PC-3 (cell line): ENCODE measurements at regions not wholly inside any gene's neighbourhood (a gene's known extent, or its start where the extent isn't known, plus 50 kb on each side); places are given as distances from the start of the nearest gene placed in this dataset.
A peak's percentile ranks its signal among the peaks of the same experiment; 100 is the strongest.

Experiments used
- ATAC-seq: fragments of 200-7000 bp; cut with Tn5 transposase; 2 replicates; pipeline ENCODE4 v1.9.1; 2020; ENCODE audit warnings: mild to moderate bottlenecking, moderate library complexity
- BruUV-seq: library from RNA; stranded (reverse); fragments of 400-500 nt; replicated peaks from 2 replicates; lab custom pipeline; 2021; lab: Mats Ljungman, UMichigan
- CTCF ChIA-PET: fragments of 300-600 bp; sonication (Branson Sonifier 250); formaldehyde crosslinking; loops from one replicate; lab custom pipeline; 2022; ENCODE audit warnings: antibody characterized with exemption; lab: Charles Lee
- POLR2A ChIA-PET: fragments of 300-600 bp; sonication (Branson Sonifier 250); formaldehyde crosslinking; loops from one replicate; lab custom pipeline; 2022; ENCODE audit warnings: antibody characterized with exemption; ENCODE audit not compliant: unreplicated experiment; lab: Charles Lee
- DNase-seq: peaks from one replicate; pipeline ENCODE4 v3.0.0-alpha.2; 2015
- H2AFZ ChIP-seq: fragments of 300-600 bp; sonication (generic); 2 replicates; pipeline ENCODE4 v1.6.0; 2016; ENCODE audit warnings: antibody characterized with exemption, low read length
- H3F3A ChIP-seq: fragments of 300-600 bp; sonication (generic); one replicate; pipeline ENCODE4 v1.6.0; 2017; ENCODE audit warnings: antibody characterized with exemption, low read length, control low read depth, mild to moderate bottlenecking; ENCODE audit not compliant: unreplicated experiment
- H3K27ac ChIP-seq: fragments of 300-600 bp; sonication (generic); 2 replicates; pipeline ENCODE4 v1.5.1; 2016; ENCODE audit warnings: mild to moderate bottlenecking, low read length
- H3K27me3 ChIP-seq: fragments of 300-600 bp; sonication (generic); 2 replicates; pipeline ENCODE4 v1.6.1; 2016; ENCODE audit warnings: low read length, mixed read lengths
- H3K36me3 ChIP-seq: fragments of 300-600 bp; sonication (generic); 2 replicates; pipeline ENCODE4 v1.6.1; 2016; ENCODE audit warnings: low read depth, mixed run types, low read length, mixed read lengths
- H3K4me1 ChIP-seq: fragments of 300-600 bp; sonication (generic); 2 replicates; pipeline ENCODE4 v1.5.1; 2016; ENCODE audit warnings: low read length; ENCODE audit not compliant: insufficient read depth
- H3K4me2 ChIP-seq: fragments of 300-600 bp; sonication (generic); 2 replicates; pipeline ENCODE4 v1.6.0; 2016; ENCODE audit warnings: low read length
- H3K4me3 ChIP-seq: fragments of 300-600 bp; sonication (generic); 2 replicates; pipeline ENCODE4 v1.5.1; 2016; ENCODE audit warnings: mild to moderate bottlenecking, low read length, mixed read lengths
- H3K79me2 ChIP-seq: fragments of 300-600 bp; sonication (generic); 2 replicates; pipeline ENCODE4 v1.6.1; 2017; ENCODE audit warnings: low read length, mixed read lengths
- H3K9ac ChIP-seq: fragments of 300-600 bp; sonication (generic); 2 replicates; pipeline ENCODE4 v1.6.0; 2016; ENCODE audit warnings: mild to moderate bottlenecking, low read length
- H3K9me2 ChIP-seq: fragments of 300-600 bp; sonication (generic); replicated peaks from 2 replicates; pipeline ENCODE4 v1.6.1; 2016; ENCODE audit warnings: mixed run types, low read length, mixed read lengths
- H3K9me3 ChIP-seq: fragments of 300-600 bp; sonication (generic); 2 replicates; pipeline ENCODE4 v1.6.1; 2016; ENCODE audit warnings: low read length, mixed read lengths
- H4K20me1 ChIP-seq: fragments of 300-600 bp; sonication (generic); 2 replicates; pipeline ENCODE4 v1.6.1; 2016; ENCODE audit warnings: low read length, mixed read lengths
- CTCF ChIP-seq: fragments of 300-600 bp; sonication (generic); conservative IDR thresholded peaks from 2 replicates; pipeline ENCODE4 v1.5.1; 2017; ENCODE audit warnings: antibody characterized with exemption, low read depth, mild to moderate bottlenecking, low read length
- EZH2 ChIP-seq: fragments of 300-600 bp; sonication (generic); IDR thresholded peaks from one replicate; pipeline ENCODE4 v1.6.1; 2017; ENCODE audit warnings: antibody characterized with exemption, mild to moderate bottlenecking, low read length; ENCODE audit not compliant: unreplicated experiment
- EZH2phosphoT487 ChIP-seq: fragments of 300-600 bp; sonication (generic); IDR thresholded peaks from 2 replicates; pipeline ENCODE4 v1.6.1; 2018; ENCODE audit warnings: mild to moderate bottlenecking, antibody characterized with exemption, low read length, borderline replicate concordance
- intact Hi-C: fragments of 100-400 bp; cut with micrococcal nuclease; formaldehyde crosslinking; loops from 2 replicates; pipeline ENCODE4 v1.9.0; 2023

- DNase-seq (peak; percentile 69), ATAC-seq (0 out of 2 replicates have a peak, but pooled peaks have one; percentile 9)
- Histone ChIP-seq H3K27me3 (no peaks in the 10 kb centered on the region), H3K27ac (peak overlapping the region; percentile 27; the same call in 1 of the 2 replicates), H3F3A (no peaks in the 10 kb centered on the region), H3K4me2 (peak overlapping the region; percentile 26; the same call in 1 of the 2 replicates), H3K4me1 (peaks cover 70% of the 10 kb centered on the region), H3K79me2 (no peaks in the 10 kb centered on the region), H3K9ac (no peak overlapping the region), H4K20me1 (no peaks in the 10 kb centered on the region), H3K36me3 (no peaks in the 10 kb centered on the region), H3K4me3 (no peak overlapping the region), H2AFZ (no peak overlapping the region), H3K9me3 (no peaks in the 10 kb centered on the region), H3K9me2 (no peaks in the 10 kb centered on the region)
- TF ChIP-seq EZH2phosphoT487: no peak
- no peak for TF ChIP-seq EZH2
- no peak for TF ChIP-seq CTCF
- ChIA-PET CTCF (no interaction called here), POLR2A (no interaction called here)
- intact Hi-C loops: no loop called here
- no TSS peak for BruUV-seq
Measured at GRCh38 chr4:140256335-140256734, 102.4 kb upstream of the MAML3 start.

GRCh38 chr4:140255927-140256326, 101.9 kb upstream of the MAML3 start:
- peaks cover 73% of the 10 kb centered on the region for H3K4me1 ChIP-seq
- intact Hi-C loops: loop anchor here (1.0 kb wide), 1 partner anchor 45 kb away; no protein-coding TSS in a partner anchor
- no peaks in the 10 kb centered on the region for H3K79me2 ChIP-seq
- no peak for DNase-seq
- ChIA-PET POLR2A (no interaction called here), CTCF (no interaction called here)
- no TSS peak for BruUV-seq
- no peak overlapping the region; the same call in 1 of the 2 replicates for H3K4me2 ChIP-seq
- H3K4me3 ChIP-seq: no peak overlapping the region
- ATAC-seq: no peak
- no peaks in the 10 kb centered on the region for H3K9me3 ChIP-seq
- no peak overlapping the region for H3K27ac ChIP-seq
- TF ChIP-seq EZH2phosphoT487 (no peak), EZH2 (no peak), CTCF (no peak)
- H3K27me3 ChIP-seq: no peaks in the 10 kb centered on the region
- H3K36me3 ChIP-seq: no peaks in the 10 kb centered on the region
- H4K20me1 ChIP-seq: no peaks in the 10 kb centered on the region
- H3K9ac ChIP-seq: no peak overlapping the region
- no peaks in the 10 kb centered on the region for H3F3A ChIP-seq
- no peak overlapping the region for H2AFZ ChIP-seq
- H3K9me2 ChIP-seq: no peaks in the 10 kb centered on the region

GRCh38 chr4:140255467-140255866, 101.5 kb upstream of the MAML3 start:
- no peak overlapping the region for H3K4me3 ChIP-seq
- no peaks in the 10 kb centered on the region for H3F3A ChIP-seq
- BruUV-seq: no TSS peak
- H3K9ac ChIP-seq: no peak overlapping the region
- H3K27me3 ChIP-seq: no peaks in the 10 kb centered on the region
- no peaks in the 10 kb centered on the region for H3K36me3 ChIP-seq
- H3K79me2 ChIP-seq: no peaks in the 10 kb centered on the region
- H3K9me3 ChIP-seq: no peaks in the 10 kb centered on the region
- H3K4me2 ChIP-seq: 0 out of 2 replicates have a peak overlapping the region, but pooled peaks have one; percentile 49
- ATAC-seq (no peak), DNase-seq (no peak)
- CTCF ChIA-PET: interaction anchor here (0.7 to 1.1 kb wide), 2 partner anchors 22 to 71 kb away, joined by 3 to 4 read pairs; no protein-coding TSS in a partner anchor
- no peaks in the 10 kb centered on the region for H3K9me2 ChIP-seq
- H3K4me1 ChIP-seq: peaks cover 68% of the 10 kb centered on the region
- intact Hi-C loops: loop anchor here (1.0 kb wide), 1 partner anchor 46 kb away; no protein-coding TSS in a partner anchor
- H4K20me1 ChIP-seq: no peaks in the 10 kb centered on the region
- H3K27ac ChIP-seq: peak overlapping the region; percentile 68
- no peak overlapping the region for H2AFZ ChIP-seq
- TF ChIP-seq EZH2: no peak
- TF ChIP-seq CTCF: no peak
- TF ChIP-seq EZH2phosphoT487: no peak
- POLR2A ChIA-PET: no interaction called here
